T-helper 2 cell treated with Interferon-gamma antibody and Interleukin-4, amounts not matched to agents 100 ng/mL and 5 ng/mL, for 36 hours (primary cell): ENCODE measurements at regions not wholly inside any gene's neighbourhood (a gene's known extent, or its start where the extent isn't known, plus 50 kb on each side); places are given as distances from the start of the nearest gene placed in this dataset.

ENCODE experiments used
- intact Hi-C: fragments of 100-400 bp; cut with micrococcal nuclease; formaldehyde crosslinking; loops from one replicate; pipeline ENCODE4 v1.15.1; 2023

- intact Hi-C loops, result no loop called here
Observed at GRCh38 chr10:21032587-21033319, 135.6 kb upstream of the NEBL start.

- intact Hi-C loops, result no loop called here
Observed at GRCh38 chr10:21031232-21031795, 134.2 kb upstream of the NEBL start.

GRCh38 chr10:21030091-21030490, 133.0 kb upstream of the NEBL start:
- intact Hi-C loops, result no loop called here

- intact Hi-C loops, result no loop called here
Observed at GRCh38 chr10:21022821-21023220, 125.7 kb upstream of the NEBL start.

GRCh38 chr10:21021843-21022594, 124.9 kb upstream of the NEBL start:
- intact Hi-C loops, result no loop called here

GRCh38 chr10:21021231-21021630, 124.1 kb upstream of the NEBL start:
- intact Hi-C loops, result no loop called here

- intact Hi-C loops, result no loop called here
Observed at GRCh38 chr10:21020545-21020944, 123.4 kb upstream of the NEBL start.

GRCh38 chr10:21019436-21019835, 122.3 kb upstream of the NEBL start:
- intact Hi-C loops, result no loop called here

GRCh38 chr10:21015851-21016250, 118.7 kb upstream of the NEBL start:
- intact Hi-C loops, result no loop called here

GRCh38 chr10:21014141-21014540, 117.0 kb upstream of the NEBL start:
- intact Hi-C loops, result no loop called here

- intact Hi-C loops, result no loop called here
Observed at GRCh38 chr10:21011433-21012018, 114.4 kb upstream of the NEBL start.

- intact Hi-C loops, result no loop called here
Observed at GRCh38 chr10:21010615-21011014, 113.5 kb upstream of the NEBL start.

- intact Hi-C loops, result no loop called here
Observed at GRCh38 chr10:21003240-21003822, 106.2 kb upstream of the NEBL start.

- intact Hi-C loops, result no loop called here
Observed at GRCh38 chr10:21002091-21002878, 105.2 kb upstream of the NEBL start.

GRCh38 chr10:20999699-21000098, 102.6 kb upstream of the NEBL start:
- intact Hi-C loops, result no loop called here

- intact Hi-C loops, result no loop called here
Observed at GRCh38 chr10:20998036-20998435, 100.9 kb upstream of the NEBL start.

GRCh38 chr10:20995123-20995987, 98.2 kb upstream of the NEBL start:
- intact Hi-C loops, result no loop called here

GRCh38 chr10:20993830-20994527, 96.9 kb upstream of the NEBL start:
- intact Hi-C loops, result no loop called here

- intact Hi-C loops, result no loop called here
Observed at GRCh38 chr10:20993389-20993788, 96.3 kb upstream of the NEBL start.
